ENCODE measurements at regions not wholly inside any gene's neighbourhood (a gene's known extent, or its start where the extent isn't known, plus 50 kb on each side); places are given as distances from the start of the nearest gene placed in this dataset.

- DNase-seq, result no peak
Measured at GRCh38 chr13:40178130-40178529, 488.3 kb downstream of the FOXO1 start.

GRCh38 chr13:40179445-40180281, 486.8 kb downstream of the FOXO1 start:
- no peak for DNase-seq

GRCh38 chr13:40180776-40181175, 485.7 kb downstream of the FOXO1 start:
- no peak for DNase-seq

GRCh38 chr13:40181203-40181845, 485.1 kb downstream of the FOXO1 start:
- no peak for DNase-seq

GRCh38 chr13:40182591-40182990, 483.9 kb downstream of the FOXO1 start:
- no peak for DNase-seq

- DNase-seq, result no peak
Measured at GRCh38 chr13:40185414-40185813, 481.0 kb downstream of the FOXO1 start.

GRCh38 chr13:40186041-40186440, 480.4 kb downstream of the FOXO1 start:
- DNase-seq, result no peak

GRCh38 chr13:40186626-40187323, 479.7 kb downstream of the FOXO1 start:
- DNase-seq, result no peak

GRCh38 chr13:40187324-40187795, 479.1 kb downstream of the FOXO1 start:
- DNase-seq, result no peak

- DNase-seq, result no peak
Measured at GRCh38 chr13:40187841-40188591, 478.4 kb downstream of the FOXO1 start.

GRCh38 chr13:40189426-40189825, 477.0 kb downstream of the FOXO1 start:
- DNase-seq, result no peak

- DNase-seq, result no peak
Measured at GRCh38 chr13:40189898-40190630, 476.4 kb downstream of the FOXO1 start.

GRCh38 chr13:40190641-40191100, 475.8 kb downstream of the FOXO1 start:
- DNase-seq, result no peak

GRCh38 chr13:40191186-40191980, 475.1 kb downstream of the FOXO1 start:
- no peak for DNase-seq

GRCh38 chr13:40192452-40192851, 474.0 kb downstream of the FOXO1 start:
- no peak for DNase-seq

- no peak for DNase-seq
Measured at GRCh38 chr13:40192858-40193257, 473.6 kb downstream of the FOXO1 start.

- no peak for DNase-seq
Measured at GRCh38 chr13:40193286-40194223, 472.9 kb downstream of the FOXO1 start.

GRCh38 chr13:40194224-40194806, 472.1 kb downstream of the FOXO1 start:
- no peak for DNase-seq

- DNase-seq, result no peak
Measured at GRCh38 chr13:40197049-40197448, 469.4 kb downstream of the FOXO1 start.

Measured in GDM1 (cell line).